Nephron (organoid): ENCODE measurements at regions not wholly inside any gene's neighbourhood (a gene's known extent, or its start where the extent isn't known, plus 50 kb on each side); places are given as distances from the start of the nearest gene placed in this dataset.

Source experiments
- H3K27ac Mint-ChIP-seq, 3 experiments: 2 replicates each; pipeline ENCODE4 v1.8.0; 2020; ENCODE audit warnings: mixed read lengths in 3 of 3, mild to moderate bottlenecking in 2 of 3, moderate library complexity in 1 of 3
- H3K27me3 Mint-ChIP-seq: 2 replicates; pipeline ENCODE4 v1.8.0; 2021; ENCODE audit warnings: low read depth, mild to moderate bottlenecking, moderate library complexity, mixed read lengths
- H3K36me3 Mint-ChIP-seq: 2 replicates; pipeline ENCODE4 v1.8.0; 2020; ENCODE audit warnings: low read depth, mixed read lengths
- H3K4me1 Mint-ChIP-seq: 2 replicates; pipeline ENCODE4 v1.8.0; 2020; ENCODE audit warnings: mixed read lengths
- H3K4me3 Mint-ChIP-seq, 3 experiments: 2 replicates each; pipeline ENCODE4 v1.8.0; 2020; ENCODE audit warnings: mild to moderate bottlenecking in 3 of 3, mixed read lengths in 3 of 3, moderate library complexity in 2 of 3
- H3K9me3 Mint-ChIP-seq: 2 replicates; pipeline ENCODE4 v1.8.0; 2020; ENCODE audit warnings: mixed read lengths
- CTCF ChIP-seq, 3 experiments: fragments of 200-600 bp; sonication (generic); IDR thresholded peaks; one replicate each; pipeline ENCODE4 v1.5.0; 2021; ENCODE audit warnings: antibody characterized with exemption in 3 of 3; ENCODE audit not compliant: unreplicated experiment in 3 of 3

GRCh38 chr7:145520284-145520683, 596.3 kb upstream of the CNTNAP2 start:
- H3K4me3 Mint-ChIP-seq = no peak overlapping the region
- no peak overlapping the region for H3K27ac Mint-ChIP-seq
- H3K4me1 Mint-ChIP-seq = no peaks in the 10 kb centered on the region
- H3K27me3 Mint-ChIP-seq = no peaks in the 10 kb centered on the region
- no peaks in the 10 kb centered on the region for H3K9me3 Mint-ChIP-seq
- H3K36me3 Mint-ChIP-seq = no peaks in the 10 kb centered on the region
- TF ChIP-seq CTCF (IDR thresholded peaks at IDR 0.05; ENCODE audit: unreplicated experiment in 3 of 3) = no peak

DNA sequence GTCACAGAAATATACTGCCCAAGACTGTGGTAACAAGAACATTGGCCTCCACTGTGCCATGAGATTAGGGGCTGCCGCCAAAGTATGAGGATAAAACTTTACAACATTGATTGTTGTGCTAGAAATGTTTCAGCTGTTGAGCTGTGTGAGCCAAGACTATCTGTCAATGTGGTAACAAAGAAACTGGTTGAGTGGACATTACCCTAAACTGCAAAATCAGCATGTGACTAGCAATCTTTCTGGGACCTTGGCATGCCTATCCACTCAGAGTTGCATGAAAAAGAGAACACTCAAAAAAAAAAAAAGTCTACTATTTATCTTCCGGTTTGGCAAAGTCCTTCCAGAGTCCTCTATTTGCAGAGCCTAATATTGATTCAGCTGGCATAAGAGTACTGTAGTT, 605.6 kb upstream of the CNTNAP2 start:
- no peaks in the 10 kb centered on the region for H3K4me1 Mint-ChIP-seq
- no peak overlapping the region for H3K27ac Mint-ChIP-seq
- peaks cover under 1% of the 10 kb centered on the region for H3K9me3 Mint-ChIP-seq
- no peak overlapping the region for H3K4me3 Mint-ChIP-seq
- TF ChIP-seq CTCF (IDR thresholded peaks at IDR 0.05; ENCODE audit: unreplicated experiment in 3 of 3) = no peak
- H3K27me3 Mint-ChIP-seq = no peaks in the 10 kb centered on the region
- no peaks in the 10 kb centered on the region for H3K36me3 Mint-ChIP-seq

DNA sequence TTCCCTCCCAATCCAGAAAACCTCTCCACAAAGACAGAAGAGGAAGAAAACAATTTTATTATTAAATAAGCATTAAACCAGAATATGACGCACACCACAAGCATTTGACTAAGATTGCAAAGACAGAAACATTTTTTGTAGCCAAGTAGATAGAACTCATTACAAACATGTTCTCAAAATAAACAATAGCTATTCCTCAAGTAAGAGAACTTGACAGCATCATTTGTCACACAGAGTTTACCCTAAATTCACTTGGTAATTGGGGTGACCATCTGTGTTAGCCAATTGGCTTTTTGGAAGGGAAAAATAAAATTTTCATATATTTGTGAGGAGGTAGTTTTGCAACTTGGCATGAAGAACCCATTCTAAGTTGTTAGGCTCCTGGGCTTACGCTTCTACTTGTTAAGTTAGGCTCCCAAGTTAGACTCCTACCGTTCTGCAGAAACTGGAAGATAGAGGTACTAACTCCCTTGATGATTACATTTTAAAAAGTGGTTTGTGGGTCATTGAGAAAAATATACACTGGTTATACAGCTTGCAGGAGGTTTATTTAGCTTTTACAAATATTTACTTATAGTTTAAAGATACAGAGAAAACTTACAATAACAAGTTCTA, 618.6 kb upstream of the CNTNAP2 start:
- Mint-ChIP-seq H3K27ac (no peak overlapping the region), H3K27me3 (peaks cover 1% of the 10 kb centered on the region), H3K4me1 (no peaks in the 10 kb centered on the region)

DNA sequence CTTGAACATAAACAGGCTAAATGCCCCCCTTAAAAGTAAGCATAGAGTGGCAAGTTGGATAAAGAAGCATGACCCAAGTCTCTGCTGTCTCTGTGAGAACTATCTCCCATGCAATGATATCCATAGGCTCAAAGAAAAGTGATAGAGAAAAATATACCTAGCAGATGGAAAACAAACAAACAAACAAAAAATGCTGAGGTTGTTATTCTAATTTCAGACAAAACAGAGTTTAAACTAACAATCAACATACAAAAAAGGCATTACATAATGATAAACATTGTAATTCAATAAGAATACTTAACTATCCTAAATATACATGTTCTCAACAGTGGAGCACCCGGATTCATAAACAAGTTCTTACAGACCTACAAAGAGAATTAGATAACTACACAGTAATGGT, 626.2 kb upstream of the CNTNAP2 start:
- Mint-ChIP-seq H3K27ac (no peak overlapping the region), H3K27me3 (no peaks in the 10 kb centered on the region), H3K4me1 (no peaks in the 10 kb centered on the region), H3K4me3 (no peak overlapping the region), H3K9me3 (peaks cover 32% of the 10 kb centered on the region), H3K36me3 (no peaks in the 10 kb centered on the region)
- no peak for TF ChIP-seq CTCF (IDR thresholded peaks at IDR 0.05; ENCODE audit: unreplicated experiment in 3 of 3)

More for the DNA sequence above, 618.6 kb upstream of the CNTNAP2 start:
- H3K36me3 Mint-ChIP-seq = no peaks in the 10 kb centered on the region
- no peak overlapping the region for H3K4me3 Mint-ChIP-seq
- TF ChIP-seq CTCF (IDR thresholded peaks at IDR 0.05; ENCODE audit: unreplicated experiment in 3 of 3) = no peak
- H3K9me3 Mint-ChIP-seq = peaks cover 3% of the 10 kb centered on the region

DNA sequence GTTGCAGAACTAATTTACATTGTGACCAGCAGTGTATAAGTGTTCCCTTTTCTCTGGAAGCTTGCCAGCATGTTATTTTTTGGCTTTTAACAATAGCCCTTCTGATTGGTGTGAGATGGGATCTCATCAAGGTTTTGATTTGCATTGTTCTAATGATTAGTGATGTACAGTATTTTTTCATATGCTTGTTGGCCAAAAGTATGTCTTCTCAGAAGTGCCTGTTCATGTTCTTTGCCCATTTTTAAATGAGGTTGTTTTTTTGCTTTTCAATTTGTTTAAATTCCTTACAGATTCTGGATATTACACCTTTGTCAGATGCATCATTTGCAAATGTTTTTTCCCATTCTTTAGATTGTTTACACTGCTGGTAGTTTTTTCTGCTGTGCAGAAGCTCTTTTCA, 627.0 kb upstream of the CNTNAP2 start:
- peaks cover 32% of the 10 kb centered on the region for H3K9me3 Mint-ChIP-seq
- no peaks in the 10 kb centered on the region for H3K27me3 Mint-ChIP-seq
- no peaks in the 10 kb centered on the region for H3K4me1 Mint-ChIP-seq
- no peak overlapping the region for H3K4me3 Mint-ChIP-seq
- no peak for TF ChIP-seq CTCF (IDR thresholded peaks at IDR 0.05; ENCODE audit: unreplicated experiment in 3 of 3)
- no peak overlapping the region for H3K27ac Mint-ChIP-seq
- no peaks in the 10 kb centered on the region for H3K36me3 Mint-ChIP-seq

- Mint-ChIP-seq H3K27ac (no peak overlapping the region), H3K9me3 (peaks cover 28% of the 10 kb centered on the region), H3K4me3 (no peak overlapping the region), H3K4me1 (no peaks in the 10 kb centered on the region), H3K27me3 (no peaks in the 10 kb centered on the region), H3K36me3 (no peaks in the 10 kb centered on the region)
- no peak for TF ChIP-seq CTCF (IDR thresholded peaks at IDR 0.05; ENCODE audit: unreplicated experiment in 3 of 3)
These were observed 627.8 kb upstream of the CNTNAP2 start for GRCh38 chr7:145488816-145489215.
